Activated naive CD4-positive, alpha-beta T cell treated with anti-CD3 and anti-CD28 coated beads, Interleukin-2, amount 50 U/mL, for 72 hours (primary cell): ENCODE measurements at regions not wholly inside any gene's neighbourhood (a gene's known extent, or its start where the extent isn't known, plus 50 kb on each side); places are given as distances from the start of the nearest gene placed in this dataset.
"Not testable (repeated sequence)": the region's sequence is repeated elsewhere in the genome, so short reads cannot be mapped to it uniquely, and the experiment has no call there.

Source experiments
- ATAC-seq, 2 donors: fragments of 150-1000 bp; cut with Tn5 transposase; 2 replicates each; pipeline ENCODE4 v1.10.0; 2021; ENCODE audit warnings: mild to moderate bottlenecking in 2 of 2, moderate library complexity in 2 of 2
- DNase-seq, 2 donors: peaks; one replicate each; pipeline ENCODE4 v3.0.0; 2021 to 2022; ENCODE audit warnings: low spot score in 2 of 2
- H3K27ac Mint-ChIP-seq, 2 donors: one replicate each; pipeline ENCODE4 v1.8.0; 2022; ENCODE audit warnings: mild to moderate bottlenecking in 2 of 2, mixed read lengths in 2 of 2
- H3K36me3 Mint-ChIP-seq, 2 donors: one replicate each; pipeline ENCODE4 v1.8.0; 2022; ENCODE audit warnings: mixed read lengths in 2 of 2
- H3K9me3 Mint-ChIP-seq, 2 donors: one replicate each; pipeline ENCODE4 v1.8.0; 2022; ENCODE audit warnings: mixed read lengths in 2 of 2

- H3K9me3 Mint-ChIP-seq, ATAC-seq, DNase-seq, H3K27ac Mint-ChIP-seq, H3K36me3 Mint-ChIP-seq: not testable (repeated sequence)
These were observed 64.8 kb downstream of the B4GALT7 start for GRCh38 chr5:177664737-177665136.

GRCh38 chr5:177665172-177665571, 65.2 kb downstream of the B4GALT7 start:
- H3K27ac Mint-ChIP-seq, H3K9me3 Mint-ChIP-seq: not testable (repeated sequence)

GRCh38 chr5:177665960-177666359, 66.0 kb downstream of the B4GALT7 start:
- not testable (repeated sequence) for ATAC-seq, DNase-seq, H3K9me3 Mint-ChIP-seq, H3K27ac Mint-ChIP-seq, H3K36me3 Mint-ChIP-seq

More at GRCh38 chr5:177665172-177665571, 65.2 kb downstream of the B4GALT7 start:
- not testable (repeated sequence) for DNase-seq, H3K36me3 Mint-ChIP-seq, ATAC-seq

GRCh38 chr5:177671035-177671754, 71.3 kb downstream of the B4GALT7 start:
- H3K9me3 Mint-ChIP-seq, H3K36me3 Mint-ChIP-seq, H3K27ac Mint-ChIP-seq, DNase-seq: not testable (repeated sequence)
- ATAC-seq: peak; percentile 51 to 54

GRCh38 chr5:177671755-177672690, 72.1 kb downstream of the B4GALT7 start:
- H3K27ac Mint-ChIP-seq, H3K36me3 Mint-ChIP-seq, H3K9me3 Mint-ChIP-seq: not testable (repeated sequence)
- ATAC-seq (peak; percentile 85 to 88), DNase-seq (peak; percentile 71 to 80)
